ENCODE measurements at regions not wholly inside any gene's neighbourhood (a gene's known extent, or its start where the extent isn't known, plus 50 kb on each side); places are given as distances from the start of the nearest gene placed in this dataset.

- no peaks in the 10 kb centered on the region for H3K9me3 ChIP-seq
- intact Hi-C loops (cut with DNase I) = no loop called here
- no peak overlapping the region for H3K27ac ChIP-seq
- TF ChIP-seq POLR2AphosphoS5 (IDR thresholded peaks at IDR 0.05; ENCODE audit: insufficient read depth in 1 of 2, low read depth in 1 of 2) (no peak), POLR2A (IDR thresholded peaks at IDR 0.05) (no peak)
- TF ChIP-seq, protein P1, sequence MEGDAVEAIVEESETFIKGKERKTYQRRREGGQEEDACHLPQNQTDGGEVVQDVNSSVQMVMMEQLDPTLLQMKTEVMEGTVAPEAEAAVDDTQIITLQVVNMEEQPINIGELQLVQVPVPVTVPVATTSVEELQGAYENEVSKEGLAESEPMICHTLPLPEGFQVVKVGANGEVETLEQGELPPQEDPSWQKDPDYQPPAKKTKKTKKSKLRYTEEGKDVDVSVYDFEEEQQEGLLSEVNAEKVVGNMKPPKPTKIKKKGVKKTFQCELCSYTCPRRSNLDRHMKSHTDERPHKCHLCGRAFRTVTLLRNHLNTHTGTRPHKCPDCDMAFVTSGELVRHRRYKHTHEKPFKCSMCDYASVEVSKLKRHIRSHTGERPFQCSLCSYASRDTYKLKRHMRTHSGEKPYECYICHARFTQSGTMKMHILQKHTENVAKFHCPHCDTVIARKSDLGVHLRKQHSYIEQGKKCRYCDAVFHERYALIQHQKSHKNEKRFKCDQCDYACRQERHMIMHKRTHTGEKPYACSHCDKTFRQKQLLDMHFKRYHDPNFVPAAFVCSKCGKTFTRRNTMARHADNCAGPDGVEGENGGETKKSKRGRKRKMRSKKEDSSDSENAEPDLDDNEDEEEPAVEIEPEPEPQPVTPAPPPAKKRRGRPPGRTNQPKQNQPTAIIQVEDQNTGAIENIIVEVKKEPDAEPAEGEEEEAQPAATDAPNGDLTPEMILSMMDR (IDR thresholded peaks at IDR 0.05) = no peak
- no peak overlapping the region for H3K4me3 ChIP-seq
- H3K27me3 ChIP-seq = no peaks in the 10 kb centered on the region
- no peaks in the 10 kb centered on the region for H3K36me3 ChIP-seq
- peaks cover 16% of the 10 kb centered on the region for H3K4me1 ChIP-seq
- no peak for DNase-seq (ENCODE audit: extremely low spot score in 2 of 2)
Observed at GRCh38 chr5:115433918-115434317, 110.7 kb downstream of the FEM1C start.

DNA sequence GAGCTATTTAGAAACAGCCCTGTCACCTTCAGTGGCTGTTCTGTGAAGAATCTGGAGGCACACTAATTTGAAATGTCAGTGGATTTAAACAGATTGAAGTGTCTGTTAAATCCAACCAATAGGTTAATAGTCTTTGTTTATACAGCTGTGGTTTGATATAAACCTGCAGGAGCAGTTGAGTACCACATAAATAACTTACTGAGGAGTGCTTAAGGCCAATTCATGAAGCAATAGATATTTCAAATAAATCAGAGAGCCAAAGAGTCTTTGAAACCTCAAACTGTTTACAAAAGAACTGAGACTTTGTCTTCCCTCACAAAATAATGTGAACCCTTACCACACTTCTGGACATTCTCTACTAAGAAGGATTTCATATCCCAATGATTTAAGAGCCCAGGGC lies 111.9 kb downstream of the FEM1C start:
- Histone ChIP-seq H3K27me3 (no peaks in the 10 kb centered on the region), H3K4me3 (no peak overlapping the region), H3K4me1 (peaks cover 16% of the 10 kb centered on the region), H3K36me3 (no peaks in the 10 kb centered on the region), H3K9me3 (no peaks in the 10 kb centered on the region), H3K27ac (peak overlapping the region; percentile 31)
- no peak for DNase-seq (ENCODE audit: extremely low spot score in 2 of 2)
- TF ChIP-seq, protein P1 (IDR thresholded peaks at IDR 0.05) = no peak
- no peak for TF ChIP-seq POLR2A (IDR thresholded peaks at IDR 0.05)
- no peak for TF ChIP-seq POLR2AphosphoS5 (IDR thresholded peaks at IDR 0.05; ENCODE audit: insufficient read depth in 1 of 2, low read depth in 1 of 2)
- intact Hi-C loops (cut with DNase I) = no loop called here

GRCh38 chr5:115431116-115431515 lies 113.5 kb downstream of the FEM1C start:
- Histone ChIP-seq H3K27ac (no peak overlapping the region), H3K36me3 (no peaks in the 10 kb centered on the region), H3K27me3 (no peaks in the 10 kb centered on the region), H3K9me3 (no peaks in the 10 kb centered on the region), H3K4me3 (no peak overlapping the region), H3K4me1 (peaks cover 16% of the 10 kb centered on the region)
- intact Hi-C loops (cut with DNase I) = no loop called here
- TF ChIP-seq POLR2A (IDR thresholded peaks at IDR 0.05) = no peak
- TF ChIP-seq POLR2AphosphoS5 (IDR thresholded peaks at IDR 0.05; ENCODE audit: insufficient read depth in 1 of 2, low read depth in 1 of 2) = no peak
- TF ChIP-seq, protein P1 (IDR thresholded peaks at IDR 0.05) = no peak
- no peak for DNase-seq (ENCODE audit: extremely low spot score in 2 of 2)

GRCh38 chr5:115430374-115430773 lies 114.2 kb downstream of the FEM1C start:
- no peaks in the 10 kb centered on the region for H3K9me3 ChIP-seq
- DNase-seq (ENCODE audit: extremely low spot score in 2 of 2) = no peak
- no peak overlapping the region for H3K4me3 ChIP-seq
- no peaks in the 10 kb centered on the region for H3K27me3 ChIP-seq
- TF ChIP-seq POLR2AphosphoS5 (IDR thresholded peaks at IDR 0.05; ENCODE audit: insufficient read depth in 1 of 2, low read depth in 1 of 2) (no peak), POLR2A (IDR thresholded peaks at IDR 0.05) (no peak)
- TF ChIP-seq, protein P1 (IDR thresholded peaks at IDR 0.05) = no peak
- intact Hi-C loops (cut with DNase I) = no loop called here
- H3K36me3 ChIP-seq = no peaks in the 10 kb centered on the region
- H3K27ac ChIP-seq = no peak overlapping the region
- H3K4me1 ChIP-seq = peaks cover 13% of the 10 kb centered on the region

DNA sequence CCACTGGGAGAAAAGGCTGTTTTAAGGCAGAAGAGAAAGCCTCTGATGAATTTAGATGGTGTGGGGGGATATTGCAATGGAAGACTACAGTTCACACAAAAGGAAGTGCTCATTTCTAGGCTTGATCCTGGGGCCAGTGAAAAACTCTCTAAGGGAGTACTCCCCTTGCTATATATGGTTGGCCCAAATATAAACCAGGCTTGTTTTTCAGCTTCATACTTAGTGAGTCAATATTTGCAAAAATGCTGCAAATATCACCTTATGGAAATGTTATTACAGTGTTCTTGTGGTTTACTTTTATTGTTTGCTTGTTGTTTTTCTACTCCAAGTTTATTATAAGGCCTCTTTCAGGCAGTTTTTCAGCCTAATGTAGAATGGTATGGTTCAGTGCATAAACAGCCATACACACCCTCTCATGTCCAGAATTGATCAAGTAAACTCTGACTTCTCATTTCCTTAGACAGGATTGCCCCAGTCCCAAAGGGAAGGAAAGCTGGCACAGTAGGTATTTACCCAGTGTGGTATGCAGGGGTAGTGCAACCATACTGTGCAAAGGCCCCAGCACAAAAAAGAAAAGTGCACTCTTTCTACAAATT lies 115.1 kb downstream of the FEM1C start:
- intact Hi-C loops (cut with DNase I) = no loop called here
- DNase-seq (ENCODE audit: extremely low spot score in 2 of 2) = no peak
- no peak overlapping the region for H3K4me3 ChIP-seq
- H3K4me1 ChIP-seq = peaks cover 6% of the 10 kb centered on the region
- TF ChIP-seq, protein P1 (IDR thresholded peaks at IDR 0.05) = no peak
- TF ChIP-seq POLR2A (IDR thresholded peaks at IDR 0.05) (no peak), POLR2AphosphoS5 (IDR thresholded peaks at IDR 0.05; ENCODE audit: insufficient read depth in 1 of 2, low read depth in 1 of 2) (no peak)
- no peak overlapping the region for H3K27ac ChIP-seq
- H3K36me3 ChIP-seq = no peaks in the 10 kb centered on the region
- no peaks in the 10 kb centered on the region for H3K9me3 ChIP-seq
- H3K27me3 ChIP-seq = no peaks in the 10 kb centered on the region

Measured in vagina (tissue), 2 donors.